Caco-2 (cell line): ENCODE measurements at regions not wholly inside any gene's neighbourhood (a gene's known extent, or its start where the extent isn't known, plus 50 kb on each side); places are given as distances from the start of the nearest gene placed in this dataset.

ENCODE experiments used
- BruUV-seq: library from RNA; stranded (reverse); fragments of 400-500 nt; replicated peaks from 2 replicates; lab custom pipeline; 2021; lab: Mats Ljungman, UMichigan
- CTCF ChIA-PET: fragments of 300-600 bp; sonication (Branson Sonifier 250); formaldehyde crosslinking; loops from one replicate; lab custom pipeline; 2022; ENCODE audit warnings: antibody characterized with exemption; lab: Charles Lee
- POLR2A ChIA-PET: fragments of 300-600 bp; sonication (Branson Sonifier 250); formaldehyde crosslinking; loops from one replicate; lab custom pipeline; 2022; ENCODE audit warnings: antibody characterized with exemption; lab: Charles Lee
- DNase-seq, 2 experiments: peaks; one replicate each; pipeline versions ENCODE4 v3.0.0 to v3.0.0-alpha.2; 2020 to 2022
- H3K27me3 ChIP-seq: replicated peaks from 2 replicates; pipeline ENCODE4 v1.6.0; 2011; ENCODE audit warnings: low read length; ENCODE audit not compliant: control insufficient read depth, insufficient read depth
- H3K36me3 ChIP-seq: 2 replicates; pipeline ENCODE4 v1.5.1; 2011; ENCODE audit warnings: low read length; ENCODE audit not compliant: control insufficient read depth, insufficient read depth
- H3K4me1 ChIP-seq: fragments of 250-450 bp; sonication (Bioruptor Pico); 2 replicates; pipeline ENCODE4 v1.5.1; 2020; ENCODE audit warnings: mild to moderate bottlenecking
- H3K4me3 ChIP-seq: 2 replicates; pipeline ENCODE4 v1.5.1; 2011; ENCODE audit warnings: low read depth, mild to moderate bottlenecking, control low read depth, low read length
- H3K9me3 ChIP-seq: fragments of 250-450 bp; sonication (Bioruptor Pico); 2 replicates; pipeline ENCODE4 v1.5.1; 2020; ENCODE audit warnings: mild to moderate bottlenecking, moderate library complexity
- H3K27ac Mint-ChIP-seq: one replicate; pipeline ENCODE4 v1.8.0; 2022; ENCODE audit warnings: mixed read lengths; ENCODE audit not compliant: unreplicated experiment
- H3K27me3 Mint-ChIP-seq: one replicate; pipeline ENCODE4 v1.8.0; 2022; ENCODE audit warnings: mixed read lengths; ENCODE audit not compliant: insufficient read depth, unreplicated experiment
- H3K36me3 Mint-ChIP-seq: one replicate; pipeline ENCODE4 v1.8.0; 2022; ENCODE audit warnings: mild to moderate bottlenecking, mixed read lengths; ENCODE audit not compliant: insufficient read depth, unreplicated experiment
- H3K4me1 Mint-ChIP-seq: one replicate; pipeline ENCODE4 v1.8.0; 2022; ENCODE audit warnings: low read depth, mixed read lengths; ENCODE audit not compliant: unreplicated experiment
- H3K4me3 Mint-ChIP-seq: one replicate; pipeline ENCODE4 v1.8.0; 2022; ENCODE audit warnings: mild to moderate bottlenecking, moderate library complexity, mixed read lengths; ENCODE audit not compliant: unreplicated experiment
- H3K9me3 Mint-ChIP-seq: one replicate; pipeline ENCODE4 v1.8.0; 2022; ENCODE audit warnings: mixed read lengths; ENCODE audit not compliant: unreplicated experiment
- intact Hi-C: fragments of 100-400 bp; cut with micrococcal nuclease; formaldehyde crosslinking; loops from one replicate; pipeline ENCODE4 v1.10.0; 2022; ENCODE audit not compliant: unreplicated experiment
- TF ChIP-seq, protein P1 (sequence below), 2 experiments: fragments of 200-600 bp in 1 of 2; IDR thresholded peaks; 1 replicate in 1 of 2; 2 replicates in 1 of 2; pipeline versions ENCODE4 v1.5.1 to v1.8.0; 2011 to 2022; ENCODE audit warnings: antibody characterized with exemption in 1 of 2, control low read depth in 1 of 2, inconsistent platforms in 1 of 2, low read depth in 1 of 2, low read length in 1 of 2, mild to moderate bottlenecking in 1 of 2, moderate library complexity in 1 of 2; ENCODE audit not compliant: insufficient read depth in 1 of 2, severe bottlenecking in 1 of 2, unreplicated experiment in 1 of 2

DNA sequence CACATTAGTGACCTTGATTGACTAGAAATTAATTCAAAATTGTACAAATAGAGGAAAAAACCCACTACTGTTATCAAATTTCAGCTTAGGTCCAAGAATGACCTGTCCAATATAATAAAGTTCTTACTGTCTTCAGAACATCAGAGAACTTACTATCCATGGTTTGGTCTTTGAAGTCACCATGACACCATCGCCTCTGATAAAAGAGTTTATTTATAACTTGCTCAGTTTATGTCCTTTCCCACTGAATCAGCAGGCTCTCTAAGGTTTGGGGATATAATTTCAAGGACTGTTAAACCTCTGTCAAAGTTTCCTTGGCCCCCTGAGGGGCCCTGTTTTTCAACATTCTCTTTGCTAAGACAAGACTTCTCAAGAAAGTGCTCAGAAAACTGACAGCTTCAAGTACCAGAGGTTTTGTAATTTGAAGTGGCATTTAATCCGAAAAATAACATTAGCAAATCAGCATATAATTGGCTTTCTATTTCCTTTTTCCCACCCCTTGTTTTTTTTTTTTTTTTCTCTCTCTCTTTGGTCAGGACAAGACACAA lies 191.7 kb upstream of the FERD3L start:
- intact Hi-C loops: no loop called here
- no peaks in the 10 kb centered on the region for H3K36me3 ChIP-seq
- no peaks in the 10 kb centered on the region for H3K4me1 Mint-ChIP-seq
- ChIA-PET POLR2A (no interaction called here), CTCF (no interaction called here)
- H3K9me3 ChIP-seq: no peaks in the 10 kb centered on the region
- H3K27ac Mint-ChIP-seq: no peak overlapping the region
- no peak overlapping the region for H3K4me3 ChIP-seq
- DNase-seq: no peak
- no peaks in the 10 kb centered on the region for H3K27me3 Mint-ChIP-seq
- no peaks in the 10 kb centered on the region for H3K4me1 ChIP-seq
- no peak overlapping the region for H3K4me3 Mint-ChIP-seq
- TF ChIP-seq, protein P1, sequence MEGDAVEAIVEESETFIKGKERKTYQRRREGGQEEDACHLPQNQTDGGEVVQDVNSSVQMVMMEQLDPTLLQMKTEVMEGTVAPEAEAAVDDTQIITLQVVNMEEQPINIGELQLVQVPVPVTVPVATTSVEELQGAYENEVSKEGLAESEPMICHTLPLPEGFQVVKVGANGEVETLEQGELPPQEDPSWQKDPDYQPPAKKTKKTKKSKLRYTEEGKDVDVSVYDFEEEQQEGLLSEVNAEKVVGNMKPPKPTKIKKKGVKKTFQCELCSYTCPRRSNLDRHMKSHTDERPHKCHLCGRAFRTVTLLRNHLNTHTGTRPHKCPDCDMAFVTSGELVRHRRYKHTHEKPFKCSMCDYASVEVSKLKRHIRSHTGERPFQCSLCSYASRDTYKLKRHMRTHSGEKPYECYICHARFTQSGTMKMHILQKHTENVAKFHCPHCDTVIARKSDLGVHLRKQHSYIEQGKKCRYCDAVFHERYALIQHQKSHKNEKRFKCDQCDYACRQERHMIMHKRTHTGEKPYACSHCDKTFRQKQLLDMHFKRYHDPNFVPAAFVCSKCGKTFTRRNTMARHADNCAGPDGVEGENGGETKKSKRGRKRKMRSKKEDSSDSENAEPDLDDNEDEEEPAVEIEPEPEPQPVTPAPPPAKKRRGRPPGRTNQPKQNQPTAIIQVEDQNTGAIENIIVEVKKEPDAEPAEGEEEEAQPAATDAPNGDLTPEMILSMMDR (IDR thresholded peaks at IDR 0.05; ENCODE audit: insufficient read depth in 1 of 2, low read depth in 1 of 2, low read length in 1 of 2, severe bottlenecking in 1 of 2, unreplicated experiment in 1 of 2): no peak
- H3K9me3 Mint-ChIP-seq: no peaks in the 10 kb centered on the region
- no TSS peak for BruUV-seq
- H3K36me3 Mint-ChIP-seq: no peaks in the 10 kb centered on the region
- no peaks in the 10 kb centered on the region for H3K27me3 ChIP-seq

GRCh38 chr7:19333706-19334105 lies 188.5 kb upstream of the FERD3L start:
- CTCF ChIA-PET: no interaction called here
- Mint-ChIP-seq H3K27ac (no peak overlapping the region), H3K27me3 (no peaks in the 10 kb centered on the region), H3K36me3 (no peaks in the 10 kb centered on the region), H3K4me1 (no peaks in the 10 kb centered on the region), H3K9me3 (no peaks in the 10 kb centered on the region), H3K4me3 (no peak overlapping the region)
- intact Hi-C loops: no loop called here
- Histone ChIP-seq H3K4me1 (no peaks in the 10 kb centered on the region), H3K4me3 (no peak overlapping the region), H3K27me3 (no peaks in the 10 kb centered on the region), H3K36me3 (no peaks in the 10 kb centered on the region), H3K9me3 (no peaks in the 10 kb centered on the region)
- TF ChIP-seq, protein P1 (IDR thresholded peaks at IDR 0.05; ENCODE audit: insufficient read depth in 1 of 2, low read depth in 1 of 2, low read length in 1 of 2, severe bottlenecking in 1 of 2, unreplicated experiment in 1 of 2): no peak
- no peak for DNase-seq
- no TSS peak for BruUV-seq
- POLR2A ChIA-PET: no interaction called here

GRCh38 chr7:19327018-19327417 lies 181.8 kb upstream of the FERD3L start:
- Mint-ChIP-seq H3K4me3 (no peak overlapping the region), H3K9me3 (no peaks in the 10 kb centered on the region), H3K27ac (no peak overlapping the region), H3K4me1 (no peaks in the 10 kb centered on the region), H3K27me3 (no peaks in the 10 kb centered on the region), H3K36me3 (no peaks in the 10 kb centered on the region)
- H3K27me3 ChIP-seq: no peaks in the 10 kb centered on the region
- H3K4me1 ChIP-seq: no peaks in the 10 kb centered on the region
- no peak overlapping the region for H3K4me3 ChIP-seq
- H3K36me3 ChIP-seq: no peaks in the 10 kb centered on the region
- BruUV-seq: no TSS peak
- TF ChIP-seq, protein P1 (IDR thresholded peaks at IDR 0.05; ENCODE audit: insufficient read depth in 1 of 2, low read depth in 1 of 2, low read length in 1 of 2, severe bottlenecking in 1 of 2, unreplicated experiment in 1 of 2): no peak
- intact Hi-C loops: no loop called here
- ChIA-PET POLR2A (no interaction called here), CTCF (no interaction called here)
- no peaks in the 10 kb centered on the region for H3K9me3 ChIP-seq
- no peak for DNase-seq
